HUDEP-2 (cell line): ENCODE measurements at regions not wholly inside any gene's neighbourhood (a gene's known extent, or its start where the extent isn't known, plus 50 kb on each side); places are given as distances from the start of the nearest gene placed in this dataset.
"Not testable (repeated sequence)": the region's sequence is repeated elsewhere in the genome, so short reads cannot be mapped to it uniquely, and the experiment has no call there.

Experiments
- DNase-seq, 76 experiments: peaks; one replicate each; lab custom pipeline; 2025; ENCODE audit not compliant: unreplicated experiment in 76 of 76; lab: John Stamatoyannopoulos, UW

DNA sequence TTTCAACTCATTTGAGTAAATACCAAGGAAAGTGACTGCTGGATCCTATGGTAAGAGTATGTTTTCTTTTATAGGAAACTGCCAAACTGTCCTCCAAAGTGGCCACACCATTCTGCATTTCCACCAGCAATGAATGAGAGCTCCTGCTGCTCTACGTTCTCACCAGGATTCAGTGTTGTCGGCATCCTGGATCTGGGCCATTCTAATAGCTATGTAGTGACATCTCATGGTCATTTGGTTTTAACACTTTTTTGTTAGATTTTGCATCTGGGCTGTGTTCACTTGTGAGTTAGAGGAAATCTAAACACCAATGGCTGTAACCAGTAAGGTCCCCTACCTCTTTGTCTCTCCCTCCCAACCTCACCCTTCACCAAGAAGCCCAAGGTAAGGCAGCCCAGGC is 115.9 kb downstream of the ATPSCKMT start:
- no peak for DNase-seq

DNA sequence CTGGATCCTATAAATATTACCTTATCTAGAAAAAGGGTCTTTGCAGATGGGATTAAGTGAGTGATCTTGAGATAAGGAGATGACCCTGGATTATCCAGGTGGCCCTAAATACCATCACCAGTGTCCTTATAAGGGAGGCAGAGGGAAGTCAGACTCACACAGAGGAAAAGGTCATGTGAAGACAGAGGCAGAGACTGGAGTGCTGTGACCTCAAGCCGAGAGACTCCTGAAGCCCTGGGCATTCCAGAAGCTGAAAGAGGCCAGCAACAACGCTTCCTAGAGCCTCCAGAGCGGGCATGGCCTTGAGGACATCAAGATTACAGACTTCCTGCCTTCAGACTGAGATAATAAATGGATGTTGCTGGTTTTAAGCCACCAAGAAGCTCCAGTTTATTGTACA is 118.8 kb downstream of the ATPSCKMT start:
- DNase-seq: no peak

DNA sequence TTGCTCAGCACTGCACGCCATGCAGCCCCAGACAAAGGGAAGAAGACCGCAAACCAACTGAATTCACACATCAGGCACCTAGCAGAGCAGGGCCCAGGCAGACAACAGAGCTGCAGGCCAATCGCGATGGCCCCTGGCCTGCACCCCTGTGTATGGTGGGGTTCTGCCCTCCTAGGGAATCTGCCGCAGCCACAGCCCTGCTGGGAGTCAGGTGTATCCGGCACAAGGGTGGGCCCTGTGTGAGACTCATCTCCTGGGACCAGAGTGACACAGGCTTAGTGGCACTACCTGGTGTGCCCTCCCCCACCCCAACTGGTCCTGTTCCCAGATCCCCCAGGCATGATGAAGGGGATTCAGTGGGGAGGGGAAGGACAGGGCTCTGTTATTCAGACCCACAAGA is 122.8 kb downstream of the ATPSCKMT start:
- DNase-seq: no peak

DNA sequence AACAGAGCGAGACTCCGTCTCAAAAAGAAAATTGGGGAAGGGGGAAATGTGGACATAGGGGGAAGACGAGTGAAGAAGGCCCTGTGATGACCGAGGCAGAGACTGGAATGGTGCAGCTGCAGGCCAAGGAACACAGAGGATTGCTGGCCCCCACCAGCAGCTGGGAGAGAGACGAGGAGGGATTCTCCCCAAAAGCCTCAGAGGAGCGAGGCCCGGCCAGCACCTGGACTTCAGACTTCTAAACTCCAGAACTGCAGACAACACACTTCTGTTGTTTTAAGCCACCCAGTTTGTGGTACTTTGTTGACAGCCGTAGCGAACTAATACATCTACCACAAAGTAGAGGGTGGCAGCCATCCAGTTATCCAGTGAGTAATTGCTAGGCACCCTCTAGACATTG is 124.6 kb downstream of the ATPSCKMT start:
- no peak for DNase-seq

DNA sequence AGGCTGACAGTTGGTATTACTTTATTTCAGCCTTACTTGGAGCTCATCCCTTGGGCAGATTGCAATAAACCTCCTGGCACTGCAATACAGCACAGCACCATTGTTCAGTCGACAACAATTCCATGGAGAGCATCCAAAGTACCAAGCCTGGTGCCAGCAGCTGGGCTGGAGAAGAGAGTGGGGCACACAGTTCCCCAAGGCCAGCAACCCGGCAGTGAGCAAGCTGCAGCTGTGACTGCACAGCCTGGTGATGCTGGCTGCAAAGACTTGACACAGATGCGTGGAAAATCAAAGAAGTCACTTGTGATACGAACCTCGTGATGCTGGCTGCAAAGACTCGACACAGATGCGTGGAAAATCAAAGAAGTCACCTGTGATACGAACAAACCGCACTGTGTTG is 125.4 kb downstream of the ATPSCKMT start:
- DNase-seq: no peak

DNA sequence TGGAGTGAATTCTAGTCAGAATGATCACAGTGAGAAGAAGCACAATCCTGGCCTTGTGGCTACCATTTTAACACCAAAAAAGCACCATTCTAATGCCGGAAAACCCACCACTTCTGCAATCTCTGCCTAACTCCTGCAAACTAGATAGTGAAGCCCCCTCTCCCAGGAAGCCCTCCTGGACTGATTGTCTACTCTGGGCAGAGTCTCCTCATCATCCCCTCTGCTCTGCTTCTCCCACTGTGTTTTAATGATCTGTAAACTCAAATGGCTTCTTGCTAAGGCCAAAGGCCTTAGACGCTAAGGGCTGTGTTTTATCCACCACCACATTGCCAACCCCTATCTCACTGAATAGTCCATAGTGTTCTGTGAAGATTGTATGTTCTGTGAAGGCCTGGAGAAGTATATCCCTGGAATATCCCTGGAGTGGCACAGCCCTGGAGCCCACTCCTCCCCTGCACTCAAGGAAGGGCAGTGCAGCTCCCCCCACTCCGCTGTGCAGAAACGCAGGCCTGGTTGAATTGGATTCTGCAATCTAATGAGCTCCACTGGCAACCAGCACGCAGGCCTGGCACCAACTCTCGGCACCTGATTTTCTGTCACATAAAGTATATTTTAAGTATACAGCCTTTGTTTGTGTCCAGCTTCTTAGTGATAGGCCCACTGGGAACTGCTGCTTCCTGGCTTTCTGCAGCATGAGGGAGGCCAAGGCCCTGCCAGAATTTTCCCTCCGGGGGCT is 126.3 kb downstream of the ATPSCKMT start:
- DNase-seq: no peak

DNA sequence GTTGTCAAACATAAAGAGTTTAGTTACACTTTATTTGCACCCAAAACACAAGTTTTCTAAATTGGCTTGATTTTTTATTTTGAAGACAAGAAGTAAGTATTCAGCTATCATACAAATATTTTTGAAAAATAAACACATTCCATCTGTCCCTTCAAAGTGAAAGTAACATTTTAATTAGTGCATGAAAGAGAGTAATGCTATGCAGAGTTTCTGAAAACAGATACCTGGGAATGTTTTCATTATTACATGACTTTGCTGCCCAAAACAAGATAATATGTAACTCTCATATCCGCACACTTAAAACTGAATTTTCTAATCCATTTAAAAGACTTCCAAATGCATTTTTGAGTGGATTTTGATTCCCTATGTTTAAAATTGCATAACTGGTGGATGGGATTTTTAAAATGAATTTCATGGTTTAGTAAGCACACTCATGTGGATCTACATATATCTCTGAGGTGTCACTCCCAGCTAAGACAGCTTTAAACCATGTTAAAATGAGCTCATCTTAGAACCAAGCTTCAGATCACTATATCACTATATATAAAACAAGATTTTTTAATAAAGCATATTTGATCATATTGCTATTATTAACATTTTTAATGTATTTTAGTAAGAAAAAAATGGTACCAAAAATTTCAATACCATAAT is 127.5 kb downstream of the ATPSCKMT start:
- no peak for DNase-seq

DNA sequence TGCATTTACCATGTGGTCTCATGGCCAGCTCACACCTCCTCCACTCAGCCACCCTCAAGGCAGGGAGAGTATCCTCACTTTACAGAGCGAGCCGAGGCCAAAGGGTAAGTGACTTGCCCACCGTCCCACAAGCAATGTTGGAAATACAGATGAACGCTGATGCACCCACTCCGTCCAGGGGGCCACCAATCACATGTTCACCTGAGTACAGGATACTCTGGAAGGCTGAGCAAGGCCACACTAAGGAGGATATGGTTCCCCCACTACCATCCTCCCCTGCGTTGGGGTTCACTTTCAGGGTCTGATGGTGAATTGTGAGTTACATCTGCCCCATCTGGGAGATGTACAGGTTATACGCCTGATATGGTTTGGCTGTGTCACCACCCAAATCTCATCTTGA is 128.8 kb downstream of the ATPSCKMT start:
- DNase-seq: no peak

DNA sequence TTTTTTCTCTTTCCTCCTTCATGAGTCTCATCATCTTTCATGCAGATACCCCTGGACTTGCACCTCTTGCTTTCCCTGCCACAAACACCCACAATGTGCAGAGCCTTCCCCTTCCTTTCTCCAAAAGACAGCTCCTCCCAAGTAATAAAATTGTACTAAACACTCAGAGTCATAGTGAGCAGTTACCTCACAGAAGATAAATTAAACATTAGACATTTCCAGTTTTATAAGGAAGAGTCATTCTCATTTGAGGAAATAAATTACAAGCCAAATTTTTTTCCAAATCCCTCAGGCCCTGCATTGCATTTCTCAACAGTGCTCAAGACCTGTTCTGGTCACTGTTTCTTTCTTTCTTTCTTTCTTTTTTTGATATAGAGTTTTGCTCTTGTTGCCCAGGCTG is 131.5 kb downstream of the ATPSCKMT start:
- DNase-seq: no peak

DNA sequence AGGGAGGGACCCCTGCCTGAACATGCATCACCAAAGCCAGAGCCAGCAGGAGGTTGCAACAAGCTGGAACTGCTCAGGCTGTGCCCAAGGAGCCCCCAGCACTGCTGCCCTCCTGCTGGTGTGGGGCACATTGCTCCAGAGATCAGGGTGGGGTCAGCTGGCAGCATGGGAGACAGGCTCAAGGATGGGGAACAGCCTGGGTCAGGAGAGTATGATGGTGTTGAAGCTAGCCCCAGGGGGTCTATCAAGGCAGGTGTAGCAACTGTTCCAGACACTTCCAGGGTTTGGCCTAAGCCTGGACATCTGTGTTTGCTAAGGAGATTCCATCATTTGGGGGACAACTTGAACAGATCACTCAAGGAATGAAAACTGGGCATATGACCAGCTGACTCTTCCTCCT is 133.1 kb downstream of the ATPSCKMT start:
- DNase-seq: no peak

DNA sequence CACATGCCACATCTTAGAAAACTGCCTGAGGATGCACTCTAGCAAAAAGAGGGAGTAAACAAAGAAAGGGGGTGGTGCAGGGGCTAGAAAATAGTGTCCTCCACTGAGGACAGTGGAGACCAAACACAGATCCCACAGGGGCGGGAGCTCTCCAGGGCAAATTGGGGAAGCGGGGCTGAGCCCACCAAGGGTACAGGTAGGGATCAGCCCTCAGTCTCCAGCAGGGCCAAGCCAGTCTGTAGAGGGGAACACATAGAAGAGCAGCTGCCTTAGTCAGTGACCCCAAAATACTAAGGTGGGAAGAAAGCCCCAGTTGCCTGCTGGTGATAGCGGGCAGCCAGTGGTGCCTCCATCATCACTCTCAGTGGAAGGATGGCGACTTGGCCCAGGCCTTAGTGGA is 134.0 kb downstream of the ATPSCKMT start:
- no peak for DNase-seq

DNA sequence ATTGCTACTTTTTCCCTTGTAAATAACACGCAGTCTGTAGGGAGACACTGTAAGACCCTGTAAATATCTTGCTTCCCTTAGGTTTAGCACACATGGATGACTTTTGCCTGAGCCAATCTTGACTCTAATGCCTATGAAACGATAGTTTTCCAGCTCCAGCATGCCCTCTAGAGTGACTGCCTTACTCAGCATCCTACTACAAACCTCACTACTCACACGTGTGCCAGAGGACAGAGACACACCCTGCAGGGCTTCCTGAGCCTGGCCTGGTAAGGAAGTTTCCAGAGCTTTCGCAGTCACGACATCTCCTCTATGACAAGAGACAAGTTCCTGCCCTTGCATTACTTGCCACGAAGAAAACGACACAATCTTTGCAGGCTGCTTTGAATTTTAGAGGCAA is 138.1 kb downstream of the ATPSCKMT start:
- DNase-seq: peak in 13 of 76 experiments; percentile 1 to 45 (median 14)

DNA sequence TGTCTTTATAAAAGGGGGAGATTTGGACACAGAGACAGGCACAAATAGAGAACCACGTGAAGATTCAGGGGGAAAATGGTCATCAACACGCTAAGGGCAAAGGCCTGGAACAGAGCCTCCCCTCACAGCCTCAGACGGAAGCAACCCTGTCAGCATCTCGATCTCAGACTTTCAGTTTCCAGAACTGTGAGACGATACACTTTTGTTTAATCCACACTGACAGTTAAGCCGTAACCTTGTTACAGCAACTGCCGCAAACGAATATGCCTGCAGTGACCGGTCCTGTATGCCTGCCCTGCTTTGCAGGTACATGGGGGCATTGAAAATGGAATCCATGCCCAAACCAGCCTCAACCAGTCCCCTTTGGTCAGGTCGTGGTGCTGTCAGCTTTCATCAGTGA is 139.5 kb downstream of the ATPSCKMT start:
- no peak for DNase-seq

DNA sequence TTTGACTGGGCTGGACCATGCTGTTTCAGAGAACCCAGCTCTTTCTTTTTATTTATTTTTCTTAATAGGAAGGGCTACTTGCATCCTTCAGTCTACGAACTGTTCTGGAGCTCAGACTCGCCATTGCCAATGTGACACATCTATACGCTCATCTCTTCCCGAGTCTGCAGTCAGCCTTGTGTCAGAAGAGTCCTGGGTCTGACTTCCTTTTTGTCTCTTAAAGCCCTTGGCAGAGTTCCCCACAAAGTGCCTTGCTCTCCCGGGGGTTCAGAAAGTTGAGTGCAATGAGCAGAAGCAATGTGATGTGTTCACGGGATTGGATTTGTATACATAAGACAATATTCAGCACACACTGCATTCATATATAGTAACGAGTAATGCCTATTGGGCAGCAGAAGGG is 140.4 kb downstream of the ATPSCKMT start:
- DNase-seq: no peak

DNA sequence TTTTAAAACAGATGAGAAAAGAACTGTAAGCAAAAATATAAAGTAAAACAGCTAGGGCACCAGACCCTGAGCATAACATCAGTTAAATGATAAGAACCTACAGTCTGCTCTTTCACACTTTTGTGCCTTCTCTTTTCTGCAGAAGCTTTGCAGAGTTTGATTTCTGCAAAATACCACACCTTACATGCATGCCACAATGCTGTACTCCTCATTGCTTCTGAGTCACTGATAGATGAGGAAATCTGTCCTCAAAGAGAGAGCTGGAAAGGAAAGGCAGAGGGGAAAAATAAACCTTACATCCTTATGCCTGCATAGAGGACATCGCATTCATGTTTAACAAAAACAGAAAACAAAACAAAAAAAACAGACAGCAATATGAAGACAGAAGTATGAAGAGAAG is 142.9 kb downstream of the ATPSCKMT start:
- DNase-seq: no peak

DNA sequence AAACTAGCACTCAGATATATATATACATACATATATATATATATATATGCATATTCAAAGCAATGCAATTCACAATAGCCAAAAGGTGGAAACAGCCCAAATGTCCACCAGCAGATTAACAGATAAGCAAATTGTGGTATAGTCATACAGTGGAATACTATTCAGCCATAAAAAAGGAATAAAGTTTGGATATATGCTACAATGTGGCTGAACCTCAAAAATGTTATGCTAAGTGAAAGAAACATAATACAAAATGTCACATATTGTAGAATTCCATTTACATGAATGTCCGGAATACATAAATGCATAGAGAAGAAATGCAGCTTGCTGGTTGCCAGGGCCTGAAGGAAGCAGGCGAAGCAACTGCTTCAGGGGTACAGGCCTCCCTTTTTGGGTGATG is 143.4 kb downstream of the ATPSCKMT start:
- DNase-seq: no peak

DNA sequence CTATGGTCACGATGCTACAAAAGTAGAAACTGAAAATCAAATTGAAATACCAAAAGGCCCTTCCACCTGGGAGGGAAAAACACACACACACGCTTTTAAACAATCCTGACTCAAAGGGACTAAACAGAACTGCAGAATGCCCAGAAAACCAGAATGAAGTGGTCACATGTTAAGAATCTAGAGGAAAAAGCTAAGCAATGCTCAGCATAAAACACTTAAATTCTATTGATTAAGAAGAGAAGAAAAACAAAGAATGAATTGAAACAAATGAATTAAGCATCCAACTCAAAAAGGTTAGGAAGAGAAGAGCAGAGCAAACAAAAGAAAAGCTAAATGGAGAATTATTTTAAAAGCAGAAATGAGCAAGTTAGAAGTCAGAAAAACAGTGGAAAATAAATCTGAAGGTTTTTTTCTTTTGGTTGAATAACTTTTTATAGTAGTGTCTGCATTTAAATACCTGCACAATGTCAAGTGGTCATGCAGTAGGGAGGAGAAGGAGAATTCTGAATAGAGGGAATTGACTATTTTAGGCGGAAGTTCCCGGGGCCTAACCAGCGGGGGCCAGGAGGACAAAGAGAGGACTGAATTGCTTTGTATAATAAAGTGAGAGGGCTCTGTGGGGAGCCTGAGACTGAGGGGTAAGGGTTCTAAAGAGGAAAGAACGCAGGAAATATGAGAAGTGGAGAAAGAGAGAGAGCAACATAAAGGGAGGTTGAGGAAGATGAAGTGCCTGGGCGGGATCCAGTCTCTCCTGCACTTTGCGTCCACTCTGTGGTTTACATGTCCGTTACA is 146.8 kb downstream of the ATPSCKMT start:
- no peak for DNase-seq

DNA sequence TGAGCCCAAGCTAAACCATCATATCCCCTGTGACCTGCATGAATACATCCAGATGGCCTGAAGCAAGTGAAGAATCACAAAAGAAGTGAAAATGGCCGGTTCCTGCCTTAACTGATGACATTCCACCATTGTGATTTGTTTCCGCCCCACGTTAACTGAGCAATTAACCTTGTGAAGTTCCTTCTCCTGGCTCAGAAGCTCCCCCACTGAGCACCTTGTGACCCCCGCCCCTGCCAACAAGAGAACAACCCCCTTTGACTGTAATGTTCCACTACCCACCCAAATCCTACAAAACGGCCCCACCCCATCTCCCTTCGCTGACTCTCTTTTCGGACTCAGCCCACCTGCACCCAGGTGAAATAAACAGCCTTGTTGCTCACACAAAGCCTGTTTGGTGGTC is 147.5 kb downstream of the ATPSCKMT start:
- DNase-seq: not testable (repeated sequence)

DNA sequence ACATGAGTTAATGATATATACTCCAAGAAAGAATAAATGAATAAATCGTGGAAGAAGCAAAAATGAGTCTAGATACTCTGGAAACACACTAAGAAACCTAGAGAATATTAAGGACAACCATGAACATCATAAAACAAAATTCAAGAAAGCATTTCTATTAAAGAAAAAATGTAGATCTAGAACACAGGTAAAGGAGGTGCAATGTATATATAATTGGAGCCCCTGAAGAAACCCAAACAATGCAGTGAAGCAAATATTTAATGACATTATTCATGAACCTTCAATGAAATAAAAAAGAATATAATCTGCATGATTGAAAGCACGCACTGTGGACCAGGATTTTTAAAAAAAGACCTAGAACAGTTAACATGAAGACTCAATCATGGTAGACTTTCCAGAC is 150.1 kb downstream of the ATPSCKMT start:
- DNase-seq: no peak

DNA sequence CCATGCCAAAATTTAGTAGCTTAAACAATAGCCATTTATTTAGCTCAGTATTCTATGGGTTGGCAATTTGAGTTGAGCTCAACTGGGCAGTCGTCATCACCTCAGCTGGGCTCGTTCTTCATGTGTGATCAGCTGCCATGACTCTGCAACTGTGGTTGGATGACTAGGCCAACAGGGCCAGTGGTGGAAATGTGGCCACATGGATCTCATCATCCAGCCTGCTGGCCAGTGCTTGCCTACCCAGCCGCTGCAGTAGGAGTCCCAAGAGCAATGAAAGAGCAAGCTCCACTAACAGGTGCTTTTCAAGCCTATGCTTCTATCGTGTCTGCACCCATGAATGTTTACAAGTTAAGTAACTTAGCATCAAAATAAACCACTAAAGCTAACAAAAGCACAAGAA is 158.0 kb downstream of the ATPSCKMT start:
- no peak for DNase-seq

DNA sequence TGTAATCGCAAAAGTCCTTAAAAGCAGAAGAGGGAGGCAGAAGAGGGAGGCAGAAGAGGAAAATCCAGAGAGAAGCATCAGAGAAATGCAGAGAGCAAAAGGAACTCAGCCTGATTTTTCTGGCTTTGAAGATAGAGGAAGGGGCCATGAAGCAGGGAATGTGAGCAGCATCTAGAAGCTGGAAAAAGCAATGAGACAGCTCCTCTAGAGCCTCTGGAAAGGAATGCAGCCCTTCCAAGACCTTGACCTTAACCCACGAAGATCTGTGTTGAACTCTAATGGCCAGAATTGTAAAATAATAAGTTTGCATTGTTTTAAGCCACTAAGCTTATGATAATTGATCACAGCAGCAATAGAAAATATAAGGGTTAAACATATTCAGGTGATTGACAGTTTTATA is 159.6 kb downstream of the ATPSCKMT start:
- DNase-seq: no peak

DNA sequence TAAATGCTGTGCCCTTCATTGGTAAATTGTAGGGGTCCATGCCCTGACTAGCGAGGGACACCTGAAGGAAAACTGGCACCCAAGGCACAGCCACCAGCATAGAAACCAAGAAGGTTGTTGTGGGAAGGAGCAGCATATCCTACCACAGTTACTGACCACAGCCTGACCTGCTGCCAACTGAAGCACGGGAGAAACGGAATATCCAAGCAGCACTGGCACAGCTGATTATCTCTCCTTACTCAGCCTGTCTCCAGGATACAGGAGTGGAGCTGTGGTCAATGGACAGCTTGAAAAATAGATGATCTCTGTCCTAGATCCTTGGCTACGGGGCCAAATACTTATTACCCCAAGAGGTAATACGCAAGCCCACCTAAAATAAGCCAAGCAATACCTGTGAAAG is 164.5 kb downstream of the ATPSCKMT start:
- no peak for DNase-seq
